ENCODE measurements at regions not wholly inside any gene's neighbourhood (a gene's known extent, or its start where the extent isn't known, plus 50 kb on each side); places are given as distances from the start of the nearest gene placed in this dataset.

- H3K4me3 ChIP-seq = no peak overlapping the region
- no peak for ATAC-seq
- Mint-ChIP-seq H3K4me1 (no peaks in the 10 kb centered on the region; the same call in 2 of the 3 replicates), H3K27me3 (ENCODE audit: insufficient read depth, low read depth, poor library complexity) (no peaks in the 10 kb centered on the region), H3K4me3 (no peak overlapping the region), H3K36me3 (ENCODE audit: low read depth) (no peaks in the 10 kb centered on the region; the same call in 1 of the 3 replicates), H3K27ac (no peak overlapping the region), H3K9me3 (peaks cover 9% of the 10 kb centered on the region; the same call in 1 of the 3 replicates)
- DNase-seq (ENCODE audit: low spot score) = no peak
- H3K27ac ChIP-seq (ENCODE audit: low read depth) = no peak overlapping the region
- H3F3A ChIP-seq (replicated peaks; ENCODE audit: low read depth) = no peaks in the 10 kb centered on the region
- no peaks in the 10 kb centered on the region for H3K9me2 ChIP-seq (ENCODE audit: insufficient read depth)
- H2AFZ ChIP-seq = no peak overlapping the region
- H4K20me1 ChIP-seq (replicated peaks; ENCODE audit: insufficient read depth) = no peaks in the 10 kb centered on the region
- no peak overlapping the region for H3K4me2 ChIP-seq
- TF ChIP-seq JUNB (IDR thresholded peaks at IDR 0.05; ENCODE audit: unreplicated experiment) (no peak), NANOG (IDR thresholded peaks at IDR 0.05; ENCODE audit: borderline replicate concordance) (no peak), EZH2phosphoT487 (IDR thresholded peaks at IDR 0.05; ENCODE audit: unreplicated experiment) (no peak), ZNF114 (CRISPR knock-in tag; IDR thresholded peaks at IDR 0.05) (no peak), CTCF (conservative IDR thresholded peaks at IDR 0.05; ENCODE audit: low read depth in 2 of 2) (no peak)
- H3K36me3 ChIP-seq (ENCODE audit: insufficient read depth) = no peaks in the 10 kb centered on the region
- no peaks in the 10 kb centered on the region for H3K4me1 ChIP-seq (ENCODE audit: insufficient read depth)
- H3K27me3 ChIP-seq (ENCODE audit: insufficient read depth) = no peaks in the 10 kb centered on the region
- H3K79me2 ChIP-seq (replicated peaks; ENCODE audit: insufficient read depth) = no peaks in the 10 kb centered on the region
These were observed 624.9 kb downstream of the SLITRK6 start for GRCh38 chr13:85174291-85174690.

DNA sequence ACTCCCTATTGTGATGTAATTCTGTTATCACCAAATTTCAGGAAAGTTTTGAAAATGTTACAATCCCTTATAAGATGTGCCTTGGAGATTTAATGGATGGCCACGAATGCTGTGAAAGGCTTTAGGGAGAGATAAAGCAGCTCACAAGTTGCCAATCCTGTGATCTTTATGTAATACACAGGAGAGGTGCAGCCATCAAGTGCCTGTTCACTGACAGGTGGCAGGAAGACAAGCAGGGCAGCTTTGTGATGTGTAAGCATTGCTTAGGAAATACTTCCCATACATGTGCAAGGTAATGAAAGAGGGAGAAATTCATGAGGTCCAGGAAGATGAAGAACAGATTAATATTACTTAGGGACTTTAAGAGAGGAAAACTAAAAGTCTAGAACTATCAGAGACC is 628.8 kb downstream of the SLITRK6 start:
- Histone ChIP-seq H3K79me2 (replicated peaks; ENCODE audit: insufficient read depth) (no peaks in the 10 kb centered on the region), H3K4me2 (no peak overlapping the region), H3K27ac (ENCODE audit: low read depth) (no peak overlapping the region), H3K36me3 (ENCODE audit: insufficient read depth) (no peaks in the 10 kb centered on the region), H3F3A (replicated peaks; ENCODE audit: low read depth) (no peaks in the 10 kb centered on the region), H3K4me3 (no peak overlapping the region), H3K9me2 (ENCODE audit: insufficient read depth) (no peaks in the 10 kb centered on the region), H4K20me1 (replicated peaks; ENCODE audit: insufficient read depth) (no peaks in the 10 kb centered on the region), H2AFZ (no peak overlapping the region), H3K27me3 (ENCODE audit: insufficient read depth) (no peaks in the 10 kb centered on the region), H3K4me1 (ENCODE audit: insufficient read depth) (no peaks in the 10 kb centered on the region)
- no peaks in the 10 kb centered on the region; the same call in 2 of the 3 replicates for H3K4me1 Mint-ChIP-seq
- ATAC-seq (no peak), DNase-seq (ENCODE audit: low spot score) (no peak)
- no peaks in the 10 kb centered on the region for H3K27me3 Mint-ChIP-seq (ENCODE audit: insufficient read depth, low read depth, poor library complexity)
- H3K27ac Mint-ChIP-seq = no peak overlapping the region; the same call in 1 of the 2 replicates
- H3K9me3 Mint-ChIP-seq = no peaks in the 10 kb centered on the region
- no peaks in the 10 kb centered on the region for H3K36me3 Mint-ChIP-seq (ENCODE audit: low read depth)
- no peak overlapping the region for H3K4me3 Mint-ChIP-seq
- TF ChIP-seq, protein P1, sequence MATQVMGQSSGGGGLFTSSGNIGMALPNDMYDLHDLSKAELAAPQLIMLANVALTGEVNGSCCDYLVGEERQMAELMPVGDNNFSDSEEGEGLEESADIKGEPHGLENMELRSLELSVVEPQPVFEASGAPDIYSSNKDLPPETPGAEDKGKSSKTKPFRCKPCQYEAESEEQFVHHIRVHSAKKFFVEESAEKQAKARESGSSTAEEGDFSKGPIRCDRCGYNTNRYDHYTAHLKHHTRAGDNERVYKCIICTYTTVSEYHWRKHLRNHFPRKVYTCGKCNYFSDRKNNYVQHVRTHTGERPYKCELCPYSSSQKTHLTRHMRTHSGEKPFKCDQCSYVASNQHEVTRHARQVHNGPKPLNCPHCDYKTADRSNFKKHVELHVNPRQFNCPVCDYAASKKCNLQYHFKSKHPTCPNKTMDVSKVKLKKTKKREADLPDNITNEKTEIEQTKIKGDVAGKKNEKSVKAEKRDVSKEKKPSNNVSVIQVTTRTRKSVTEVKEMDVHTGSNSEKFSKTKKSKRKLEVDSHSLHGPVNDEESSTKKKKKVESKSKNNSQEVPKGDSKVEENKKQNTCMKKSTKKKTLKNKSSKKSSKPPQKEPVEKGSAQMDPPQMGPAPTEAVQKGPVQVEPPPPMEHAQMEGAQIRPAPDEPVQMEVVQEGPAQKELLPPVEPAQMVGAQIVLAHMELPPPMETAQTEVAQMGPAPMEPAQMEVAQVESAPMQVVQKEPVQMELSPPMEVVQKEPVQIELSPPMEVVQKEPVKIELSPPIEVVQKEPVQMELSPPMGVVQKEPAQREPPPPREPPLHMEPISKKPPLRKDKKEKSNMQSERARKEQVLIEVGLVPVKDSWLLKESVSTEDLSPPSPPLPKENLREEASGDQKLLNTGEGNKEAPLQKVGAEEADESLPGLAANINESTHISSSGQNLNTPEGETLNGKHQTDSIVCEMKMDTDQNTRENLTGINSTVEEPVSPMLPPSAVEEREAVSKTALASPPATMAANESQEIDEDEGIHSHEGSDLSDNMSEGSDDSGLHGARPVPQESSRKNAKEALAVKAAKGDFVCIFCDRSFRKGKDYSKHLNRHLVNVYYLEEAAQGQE (IDR thresholded peaks at IDR 0.05; ENCODE audit: unreplicated experiment) = no peak
- TF ChIP-seq, protein P2, sequence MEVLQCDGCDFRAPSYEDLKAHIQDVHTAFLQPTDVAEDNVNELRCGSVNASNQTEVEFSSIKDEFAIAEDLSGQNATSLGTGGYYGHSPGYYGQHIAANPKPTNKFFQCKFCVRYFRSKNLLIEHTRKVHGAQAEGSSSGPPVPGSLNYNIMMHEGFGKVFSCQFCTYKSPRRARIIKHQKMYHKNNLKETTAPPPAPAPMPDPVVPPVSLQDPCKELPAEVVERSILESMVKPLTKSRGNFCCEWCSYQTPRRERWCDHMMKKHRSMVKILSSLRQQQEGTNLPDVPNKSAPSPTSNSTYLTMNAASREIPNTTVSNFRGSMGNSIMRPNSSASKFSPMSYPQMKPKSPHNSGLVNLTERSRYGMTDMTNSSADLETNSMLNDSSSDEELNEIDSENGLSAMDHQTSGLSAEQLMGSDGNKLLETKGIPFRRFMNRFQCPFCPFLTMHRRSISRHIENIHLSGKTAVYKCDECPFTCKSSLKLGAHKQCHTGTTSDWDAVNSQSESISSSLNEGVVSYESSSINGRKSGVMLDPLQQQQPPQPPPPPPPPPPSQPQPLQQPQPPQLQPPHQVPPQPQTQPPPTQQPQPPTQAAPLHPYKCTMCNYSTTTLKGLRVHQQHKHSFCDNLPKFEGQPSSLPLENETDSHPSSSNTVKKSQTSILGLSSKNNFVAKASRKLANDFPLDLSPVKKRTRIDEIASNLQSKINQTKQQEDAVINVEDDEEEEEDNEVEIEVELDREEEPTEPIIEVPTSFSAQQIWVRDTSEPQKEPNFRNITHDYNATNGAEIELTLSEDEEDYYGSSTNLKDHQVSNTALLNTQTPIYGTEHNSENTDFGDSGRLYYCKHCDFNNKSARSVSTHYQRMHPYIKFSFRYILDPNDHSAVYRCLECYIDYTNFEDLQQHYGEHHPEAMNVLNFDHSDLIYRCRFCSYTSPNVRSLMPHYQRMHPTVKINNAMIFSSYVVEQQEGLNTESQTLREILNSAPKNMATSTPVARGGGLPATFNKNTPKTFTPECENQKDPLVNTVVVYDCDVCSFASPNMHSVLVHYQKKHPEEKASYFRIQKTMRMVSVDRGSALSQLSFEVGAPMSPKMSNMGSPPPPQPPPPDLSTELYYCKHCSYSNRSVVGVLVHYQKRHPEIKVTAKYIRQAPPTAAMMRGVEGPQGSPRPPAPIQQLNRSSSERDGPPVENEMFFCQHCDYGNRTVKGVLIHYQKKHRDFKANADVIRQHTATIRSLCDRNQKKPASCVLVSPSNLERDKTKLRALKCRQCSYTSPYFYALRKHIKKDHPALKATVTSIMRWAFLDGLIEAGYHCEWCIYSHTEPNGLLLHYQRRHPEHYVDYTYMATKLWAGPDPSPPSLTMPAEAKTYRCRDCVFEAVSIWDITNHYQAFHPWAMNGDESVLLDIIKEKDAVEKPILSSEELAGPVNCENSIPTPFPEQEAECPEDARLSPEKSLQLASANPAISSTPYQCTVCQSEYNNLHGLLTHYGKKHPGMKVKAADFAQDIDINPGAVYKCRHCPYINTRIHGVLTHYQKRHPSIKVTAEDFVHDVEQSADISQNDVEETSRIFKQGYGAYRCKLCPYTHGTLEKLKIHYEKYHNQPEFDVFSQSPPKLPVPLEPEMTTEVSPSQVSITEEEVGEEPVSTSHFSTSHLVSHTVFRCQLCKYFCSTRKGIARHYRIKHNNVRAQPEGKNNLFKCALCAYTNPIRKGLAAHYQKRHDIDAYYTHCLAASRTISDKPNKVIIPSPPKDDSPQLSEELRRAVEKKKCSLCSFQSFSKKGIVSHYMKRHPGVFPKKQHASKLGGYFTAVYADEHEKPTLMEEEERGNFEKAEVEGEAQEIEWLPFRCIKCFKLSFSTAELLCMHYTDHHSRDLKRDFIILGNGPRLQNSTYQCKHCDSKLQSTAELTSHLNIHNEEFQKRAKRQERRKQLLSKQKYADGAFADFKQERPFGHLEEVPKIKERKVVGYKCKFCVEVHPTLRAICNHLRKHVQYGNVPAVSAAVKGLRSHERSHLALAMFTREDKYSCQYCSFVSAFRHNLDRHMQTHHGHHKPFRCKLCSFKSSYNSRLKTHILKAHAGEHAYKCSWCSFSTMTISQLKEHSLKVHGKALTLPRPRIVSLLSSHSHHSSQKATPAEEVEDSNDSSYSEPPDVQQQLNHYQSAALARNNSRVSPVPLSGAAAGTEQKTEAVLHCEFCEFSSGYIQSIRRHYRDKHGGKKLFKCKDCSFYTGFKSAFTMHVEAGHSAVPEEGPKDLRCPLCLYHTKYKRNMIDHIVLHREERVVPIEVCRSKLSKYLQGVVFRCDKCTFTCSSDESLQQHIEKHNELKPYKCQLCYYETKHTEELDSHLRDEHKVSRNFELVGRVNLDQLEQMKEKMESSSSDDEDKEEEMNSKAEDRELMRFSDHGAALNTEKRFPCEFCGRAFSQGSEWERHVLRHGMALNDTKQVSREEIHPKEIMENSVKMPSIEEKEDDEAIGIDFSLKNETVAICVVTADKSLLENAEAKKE (CRISPR knock-in tag; IDR thresholded peaks at IDR 0.05) = no peak
- TF ChIP-seq POLR2AphosphoS5 (IDR thresholded peaks at IDR 0.05; ENCODE audit: low read depth) (no peak), ZNF331 (CRISPR knock-in tag; IDR thresholded peaks at IDR 0.05; ENCODE audit: low read depth) (no peak)
